Activated T-cell treated with anti-CD3 and anti-CD28 coated beads, Interleukin-2, amount 50 U/mL, for 48 hours (primary cell): ENCODE measurements at regions not wholly inside any gene's neighbourhood (a gene's known extent, or its start where the extent isn't known, plus 50 kb on each side); places are given as distances from the start of the nearest gene placed in this dataset.

ENCODE experiments used
- DNase-seq, 2 experiments: peaks; one replicate each; pipeline ENCODE4 v3.0.0-alpha.2; 2020

DNA sequence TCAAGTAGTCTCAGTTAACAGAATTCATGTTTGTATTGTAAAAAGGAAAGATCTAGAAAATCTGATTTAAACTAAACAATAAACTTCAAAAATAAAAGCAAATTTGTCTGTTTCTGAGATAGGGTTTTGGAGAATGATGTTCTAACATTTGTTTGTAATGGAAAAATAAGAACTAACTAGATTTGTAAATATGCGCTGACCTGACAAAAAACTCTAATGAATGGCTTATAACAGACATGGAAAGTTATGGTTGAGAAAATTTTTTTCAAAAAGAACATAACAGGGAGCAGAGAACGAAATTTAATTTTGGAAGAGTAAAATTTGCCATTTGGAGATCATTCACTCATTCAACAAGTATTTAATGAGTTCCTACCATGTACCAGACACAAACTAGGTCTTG is 179.0 kb upstream of the TARS1 start:
- DNase-seq: no peak

DNA sequence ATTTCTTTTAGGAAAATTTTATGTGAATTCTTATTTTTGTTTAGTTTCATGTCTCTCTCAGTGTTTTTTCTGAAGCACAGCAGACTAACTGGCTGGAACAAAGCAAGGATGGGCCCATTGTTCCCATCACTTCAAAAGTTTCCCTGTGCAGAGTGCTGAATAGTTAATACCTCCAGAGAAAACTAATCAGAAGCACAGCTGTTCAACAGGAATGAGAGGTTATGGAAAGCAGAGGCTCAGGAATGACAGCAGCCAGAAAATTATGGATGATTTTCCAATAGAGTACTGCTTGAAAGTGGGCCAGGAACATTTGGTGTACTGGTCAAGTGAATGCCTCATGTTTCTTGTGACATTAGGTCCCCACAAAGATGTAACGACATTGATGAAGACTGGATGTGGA is 173.0 kb upstream of the TARS1 start:
- no peak for DNase-seq

DNA sequence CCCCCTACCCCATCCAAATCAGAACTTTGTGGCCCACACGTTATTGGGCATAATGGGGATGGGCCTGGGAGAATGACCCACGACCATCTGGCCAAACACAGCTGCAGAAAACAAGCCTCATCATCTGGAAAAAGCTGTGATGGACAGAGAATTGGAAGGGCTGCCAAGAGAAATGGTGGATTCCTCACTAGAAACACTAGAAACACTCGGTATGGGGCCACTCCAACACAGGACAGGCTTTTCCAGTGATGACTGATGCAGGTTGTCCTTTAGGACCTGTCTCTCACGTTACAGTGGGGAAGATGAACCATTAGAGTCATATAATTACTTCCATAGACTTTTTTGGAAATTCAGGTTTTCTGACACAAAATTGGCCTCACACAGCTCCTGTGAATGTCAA is 172.4 kb upstream of the TARS1 start:
- DNase-seq: no peak

DNA sequence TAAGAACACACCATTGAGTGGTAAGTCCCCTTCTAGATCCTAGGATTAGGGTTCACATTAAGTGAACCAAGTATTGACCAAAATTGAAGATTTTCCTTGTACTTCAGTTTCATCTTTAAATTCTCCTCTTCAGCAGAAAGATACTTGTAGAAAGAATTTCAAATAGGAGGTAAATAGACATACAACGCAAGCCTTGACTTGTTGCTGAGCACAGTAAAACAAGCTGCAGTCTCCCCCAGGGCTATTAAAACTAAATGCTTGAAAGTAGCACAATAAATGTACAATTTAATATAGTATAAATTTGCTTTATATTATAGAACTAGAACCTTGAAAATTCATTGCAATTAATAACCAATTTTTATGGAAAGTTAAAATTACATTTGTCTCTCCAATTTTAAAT is 170.1 kb upstream of the TARS1 start:
- no peak for DNase-seq

- no peak for DNase-seq
Observed at GRCh38 chr5:33271606-33272005, 169.2 kb upstream of the TARS1 start.

- DNase-seq: no peak
Observed at GRCh38 chr5:33272288-33272687, 168.5 kb upstream of the TARS1 start.

- DNase-seq: no peak
Observed at GRCh38 chr5:33273985-33274384, 166.8 kb upstream of the TARS1 start.

DNA sequence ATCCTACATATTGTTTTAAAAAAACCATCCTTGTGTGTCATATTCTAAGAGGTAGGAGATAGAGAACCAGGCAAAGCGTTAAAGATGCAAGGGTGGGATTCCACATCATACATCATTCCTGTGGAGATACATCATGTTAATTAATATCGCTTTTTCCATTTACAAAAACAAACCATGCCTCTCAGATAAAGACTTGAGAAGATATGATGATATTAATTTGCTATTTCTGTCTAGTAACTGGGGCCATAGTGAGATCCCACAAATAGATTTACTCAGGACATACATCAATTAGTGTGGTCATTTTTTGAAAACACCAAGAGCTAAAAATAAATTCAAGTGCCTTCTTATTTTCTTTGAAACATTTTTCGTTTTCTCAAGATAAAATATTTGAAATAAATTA is 165.4 kb upstream of the TARS1 start:
- no peak for DNase-seq

GRCh38 chr5:33275921-33276627 is 164.7 kb upstream of the TARS1 start:
- DNase-seq: no peak

DNA sequence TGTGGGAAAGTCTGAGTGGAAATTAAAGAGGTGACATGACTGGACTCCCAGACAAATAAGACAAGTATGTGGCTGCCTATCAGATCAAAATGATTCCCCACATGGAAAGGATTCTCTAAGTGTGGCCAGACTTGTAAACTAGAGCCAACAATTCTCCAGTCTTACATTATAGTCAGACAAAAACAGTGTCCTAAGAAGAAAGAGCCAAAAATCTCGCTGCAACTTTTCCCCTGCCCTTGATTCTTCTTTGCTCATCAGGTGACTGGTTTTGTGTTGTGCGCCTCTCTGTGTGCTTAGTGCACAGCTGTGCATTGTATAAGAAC is 164.2 kb upstream of the TARS1 start:
- no peak for DNase-seq

GRCh38 chr5:33277061-33277650 is 163.6 kb upstream of the TARS1 start:
- DNase-seq: no peak

DNA sequence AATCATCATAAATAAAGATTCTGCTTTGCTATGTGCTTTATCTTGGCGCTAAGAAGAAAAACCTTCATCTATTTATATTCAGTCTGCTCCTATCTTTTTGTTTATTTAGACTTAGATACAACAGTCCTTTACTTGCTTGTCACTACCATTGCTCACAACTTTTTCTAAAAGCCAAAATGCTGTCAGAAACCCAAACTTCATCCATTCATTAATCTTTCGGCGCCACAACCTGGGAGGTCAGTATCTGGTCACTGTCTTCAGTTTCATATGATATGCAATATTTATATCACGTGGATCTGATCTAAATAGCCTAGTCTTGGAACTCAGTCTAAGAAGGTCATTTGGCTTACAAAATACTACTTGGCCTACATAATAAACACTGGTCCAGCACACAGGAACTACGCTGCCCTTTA is 159.3 kb upstream of the TARS1 start:
- DNase-seq: no peak

DNA sequence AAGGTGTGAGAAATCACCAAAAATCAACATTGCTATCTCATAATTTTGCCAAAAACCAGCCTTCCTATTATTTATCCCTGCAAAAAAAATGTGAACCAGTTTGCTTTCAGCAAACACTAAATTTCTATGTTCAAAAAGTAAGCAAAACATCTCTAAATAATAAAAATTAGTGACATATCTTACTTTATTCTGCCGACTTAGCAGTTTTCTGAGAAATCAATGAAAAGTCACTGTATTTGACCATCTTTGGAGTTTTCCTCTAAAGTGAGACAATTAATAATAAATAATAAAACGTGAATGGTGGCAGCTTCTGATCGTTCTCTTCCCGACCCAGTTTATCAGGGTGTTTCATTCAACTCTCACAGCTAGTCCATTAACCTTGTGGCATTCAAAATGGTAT is 158.6 kb upstream of the TARS1 start:
- no peak for DNase-seq

DNA sequence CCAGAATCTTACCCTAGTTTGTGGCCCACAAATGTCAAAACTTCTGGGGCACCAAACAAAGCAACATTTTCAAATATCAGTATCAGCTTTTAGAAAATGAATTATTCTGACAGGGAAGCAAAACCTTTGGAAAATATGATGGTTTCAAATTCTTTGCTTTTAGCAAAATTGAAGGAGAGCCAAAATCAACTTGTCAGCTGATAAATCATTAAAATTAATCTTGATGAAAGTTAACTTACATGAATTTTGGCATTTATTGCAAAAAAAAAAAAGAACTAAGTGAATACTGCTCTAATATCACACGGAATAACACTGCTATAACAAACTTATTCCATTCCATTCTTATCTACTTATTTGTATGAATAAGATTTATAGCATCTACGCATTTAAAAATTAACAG is 158.1 kb upstream of the TARS1 start:
- no peak for DNase-seq

DNA sequence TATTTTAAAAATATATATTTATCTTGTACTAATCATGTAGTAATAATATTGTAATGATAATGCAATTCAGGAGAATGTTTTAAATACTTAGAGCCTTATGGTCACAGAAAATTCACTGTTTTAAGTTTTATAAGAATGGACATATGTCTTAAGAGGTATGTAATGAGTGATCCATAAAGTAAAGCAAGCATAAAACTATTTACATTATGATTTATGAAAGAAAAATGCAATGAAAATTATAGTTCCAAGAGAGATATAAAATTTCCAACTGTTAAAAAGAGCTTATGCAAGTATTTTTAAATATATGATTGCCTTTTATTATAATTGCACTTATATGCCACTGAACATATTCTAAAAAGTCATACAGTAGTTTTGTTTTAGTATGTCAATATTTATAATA is 157.5 kb upstream of the TARS1 start:
- no peak for DNase-seq

DNA sequence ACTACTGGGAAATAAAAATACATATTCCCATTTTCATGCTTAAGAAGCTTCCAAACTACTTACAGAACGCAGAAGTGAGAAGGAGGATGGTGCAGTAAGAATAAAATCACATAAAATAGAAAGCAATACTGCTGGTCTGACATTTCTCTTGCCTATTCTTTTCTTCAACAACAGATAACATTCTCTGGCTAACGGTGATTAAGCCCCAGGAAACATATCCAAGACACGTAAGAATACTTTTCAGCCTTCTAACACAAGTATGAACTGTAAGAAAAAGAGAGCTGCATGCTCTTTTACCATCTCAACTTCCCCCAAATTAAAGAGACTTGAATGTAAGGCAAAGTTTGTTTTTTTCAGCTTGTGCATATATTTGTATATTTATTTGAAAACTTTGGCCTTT is 156.1 kb upstream of the TARS1 start:
- no peak for DNase-seq

- DNase-seq: no peak
Observed at GRCh38 chr5:33287242-33287641, 153.5 kb upstream of the TARS1 start.

- DNase-seq: no peak
Observed at GRCh38 chr5:33291216-33292000, 149.4 kb upstream of the TARS1 start.

- DNase-seq: no peak
Observed at GRCh38 chr5:33297760-33298216, 143.0 kb upstream of the TARS1 start.

GRCh38 chr5:33299621-33300208 is 141.1 kb upstream of the TARS1 start:
- DNase-seq: no peak

GRCh38 chr5:33300209-33300742 is 140.5 kb upstream of the TARS1 start:
- peak in 1 of 2 experiments; percentile 17 for DNase-seq

- DNase-seq: no peak
Observed at GRCh38 chr5:33303579-33304095, 137.1 kb upstream of the TARS1 start.

DNA sequence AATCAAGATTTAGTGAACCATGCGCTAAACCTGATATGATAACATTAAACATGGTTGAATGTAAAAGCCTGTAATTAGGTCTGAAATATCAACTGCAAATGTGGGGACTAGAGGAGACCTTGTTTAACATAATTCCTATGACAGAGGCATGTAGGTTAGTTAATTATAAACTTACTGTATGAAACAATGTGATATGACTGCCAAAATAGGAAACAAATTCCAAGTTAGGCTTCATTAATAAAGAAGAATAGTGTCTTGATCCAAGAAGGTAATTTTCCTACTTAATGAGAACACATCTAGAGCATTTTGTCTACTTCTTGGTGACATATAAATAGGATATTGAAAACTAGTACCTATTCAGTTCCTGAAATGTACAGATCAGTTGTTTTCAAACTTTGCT is 136.2 kb upstream of the TARS1 start:
- DNase-seq: no peak
